ENCODE measurements at regions not wholly inside any gene's neighbourhood (a gene's known extent, or its start where the extent isn't known, plus 50 kb on each side); places are given as distances from the start of the nearest gene placed in this dataset.

- no peak overlapping the region for H3K4me3 ChIP-seq (ENCODE audit: low read depth in 1 of 2, low read length in 2 of 2)
- no peak overlapping the region for H3K27ac ChIP-seq (ENCODE audit: low read length)
- no peaks in the 10 kb centered on the region for H3K4me1 ChIP-seq (ENCODE audit: control insufficient read depth in 1 of 2, insufficient read depth in 2 of 2, low read length in 2 of 2)
- no peaks in the 10 kb centered on the region for H3K9me3 ChIP-seq (ENCODE audit: control insufficient read depth in 1 of 2, low read length in 2 of 2)
- H3K36me3 ChIP-seq (ENCODE audit: control insufficient read depth in 1 of 2, insufficient read depth in 2 of 2, low read length in 2 of 2) = no peaks in the 10 kb centered on the region
- no peaks in the 10 kb centered on the region for H3K27me3 ChIP-seq (ENCODE audit: low read depth, low read length)
Measured at GRCh38 chr2:188851826-188852225, 122.3 kb upstream of the COL3A1 start.

GRCh38 chr2:188852772-188853171 is 121.4 kb upstream of the COL3A1 start:
- Histone ChIP-seq H3K9me3 (ENCODE audit: control insufficient read depth in 1 of 2, low read length in 2 of 2) (no peaks in the 10 kb centered on the region), H3K4me1 (ENCODE audit: control insufficient read depth in 1 of 2, insufficient read depth in 2 of 2, low read length in 2 of 2) (no peaks in the 10 kb centered on the region), H3K36me3 (ENCODE audit: control insufficient read depth in 1 of 2, insufficient read depth in 2 of 2, low read length in 2 of 2) (no peaks in the 10 kb centered on the region), H3K27me3 (ENCODE audit: low read depth, low read length) (no peaks in the 10 kb centered on the region), H3K27ac (ENCODE audit: low read length) (no peak overlapping the region), H3K4me3 (ENCODE audit: low read depth in 1 of 2, low read length in 2 of 2) (no peak overlapping the region)

- Histone ChIP-seq H3K36me3 (ENCODE audit: control insufficient read depth in 1 of 2, insufficient read depth in 2 of 2, low read length in 2 of 2) (no peaks in the 10 kb centered on the region), H3K27me3 (ENCODE audit: low read depth, low read length) (no peaks in the 10 kb centered on the region), H3K9me3 (ENCODE audit: control insufficient read depth in 1 of 2, low read length in 2 of 2) (no peaks in the 10 kb centered on the region), H3K4me1 (ENCODE audit: control insufficient read depth in 1 of 2, insufficient read depth in 2 of 2, low read length in 2 of 2) (no peaks in the 10 kb centered on the region), H3K27ac (ENCODE audit: low read length) (no peak overlapping the region), H3K4me3 (ENCODE audit: low read depth in 1 of 2, low read length in 2 of 2) (no peak overlapping the region)
Measured at GRCh38 chr2:188853307-188853706, 120.9 kb upstream of the COL3A1 start.

- Histone ChIP-seq H3K27me3 (ENCODE audit: low read depth, low read length) (no peaks in the 10 kb centered on the region), H3K36me3 (ENCODE audit: control insufficient read depth in 1 of 2, insufficient read depth in 2 of 2, low read length in 2 of 2) (no peaks in the 10 kb centered on the region), H3K4me1 (ENCODE audit: control insufficient read depth in 1 of 2, insufficient read depth in 2 of 2, low read length in 2 of 2) (no peaks in the 10 kb centered on the region), H3K9me3 (ENCODE audit: control insufficient read depth in 1 of 2, low read length in 2 of 2) (peaks cover 0 to 5% of the 10 kb centered on the region in 2 donors), H3K4me3 (ENCODE audit: low read depth in 1 of 2, low read length in 2 of 2) (no peak overlapping the region), H3K27ac (ENCODE audit: low read length) (no peak overlapping the region)
Measured at GRCh38 chr2:188865681-188866080, 108.5 kb upstream of the COL3A1 start.

- Histone ChIP-seq H3K27me3 (ENCODE audit: low read depth, low read length) (no peaks in the 10 kb centered on the region), H3K9me3 (ENCODE audit: control insufficient read depth in 1 of 2, low read length in 2 of 2) (peaks cover 0 to 3% of the 10 kb centered on the region in 2 donors), H3K4me3 (ENCODE audit: low read depth in 1 of 2, low read length in 2 of 2) (no peak overlapping the region), H3K4me1 (ENCODE audit: control insufficient read depth in 1 of 2, insufficient read depth in 2 of 2, low read length in 2 of 2) (no peaks in the 10 kb centered on the region), H3K36me3 (ENCODE audit: control insufficient read depth in 1 of 2, insufficient read depth in 2 of 2, low read length in 2 of 2) (no peaks in the 10 kb centered on the region), H3K27ac (ENCODE audit: low read length) (no peak overlapping the region)
Measured at GRCh38 chr2:188869550-188869949, 104.6 kb upstream of the COL3A1 start.

GRCh38 chr2:188870289-188870688 is 103.9 kb upstream of the COL3A1 start:
- Histone ChIP-seq H3K9me3 (ENCODE audit: control insufficient read depth in 1 of 2, low read length in 2 of 2) (peaks cover 0 to 3% of the 10 kb centered on the region in 2 donors), H3K27ac (ENCODE audit: low read length) (no peak overlapping the region), H3K4me1 (ENCODE audit: control insufficient read depth in 1 of 2, insufficient read depth in 2 of 2, low read length in 2 of 2) (no peaks in the 10 kb centered on the region), H3K27me3 (ENCODE audit: low read depth, low read length) (no peaks in the 10 kb centered on the region), H3K36me3 (ENCODE audit: control insufficient read depth in 1 of 2, insufficient read depth in 2 of 2, low read length in 2 of 2) (no peaks in the 10 kb centered on the region), H3K4me3 (ENCODE audit: low read depth in 1 of 2, low read length in 2 of 2) (no peak overlapping the region)

- no peaks in the 10 kb centered on the region for H3K27me3 ChIP-seq (ENCODE audit: low read depth, low read length)
- H3K4me3 ChIP-seq (ENCODE audit: low read depth in 1 of 2, low read length in 2 of 2) = no peak overlapping the region
- no peaks in the 10 kb centered on the region for H3K4me1 ChIP-seq (ENCODE audit: control insufficient read depth in 1 of 2, insufficient read depth in 2 of 2, low read length in 2 of 2)
- H3K27ac ChIP-seq (ENCODE audit: low read length) = no peak overlapping the region
- no peaks in the 10 kb centered on the region for H3K36me3 ChIP-seq (ENCODE audit: control insufficient read depth in 1 of 2, insufficient read depth in 2 of 2, low read length in 2 of 2)
- no peaks in the 10 kb centered on the region for H3K9me3 ChIP-seq (ENCODE audit: control insufficient read depth in 1 of 2, low read length in 2 of 2)
Measured at GRCh38 chr2:188875104-188875503, 99.1 kb upstream of the COL3A1 start.

- H3K27ac ChIP-seq (ENCODE audit: low read length) = no peak overlapping the region
- no peaks in the 10 kb centered on the region for H3K27me3 ChIP-seq (ENCODE audit: low read depth, low read length)
- H3K4me3 ChIP-seq (ENCODE audit: low read depth in 1 of 2, low read length in 2 of 2) = no peak overlapping the region
- H3K9me3 ChIP-seq (ENCODE audit: control insufficient read depth in 1 of 2, low read length in 2 of 2) = no peaks in the 10 kb centered on the region
- no peaks in the 10 kb centered on the region for H3K4me1 ChIP-seq (ENCODE audit: control insufficient read depth in 1 of 2, insufficient read depth in 2 of 2, low read length in 2 of 2)
- H3K36me3 ChIP-seq (ENCODE audit: control insufficient read depth in 1 of 2, insufficient read depth in 2 of 2, low read length in 2 of 2) = no peaks in the 10 kb centered on the region
Measured at GRCh38 chr2:188878716-188879115, 95.5 kb upstream of the COL3A1 start.

GRCh38 chr2:188880740-188881139 is 93.4 kb upstream of the COL3A1 start:
- Histone ChIP-seq H3K4me1 (ENCODE audit: control insufficient read depth in 1 of 2, insufficient read depth in 2 of 2, low read length in 2 of 2) (no peaks in the 10 kb centered on the region), H3K36me3 (ENCODE audit: control insufficient read depth in 1 of 2, insufficient read depth in 2 of 2, low read length in 2 of 2) (no peaks in the 10 kb centered on the region), H3K4me3 (ENCODE audit: low read depth in 1 of 2, low read length in 2 of 2) (no peak overlapping the region), H3K9me3 (ENCODE audit: control insufficient read depth in 1 of 2, low read length in 2 of 2) (no peaks in the 10 kb centered on the region), H3K27ac (ENCODE audit: low read length) (no peak overlapping the region), H3K27me3 (ENCODE audit: low read depth, low read length) (no peaks in the 10 kb centered on the region)

GRCh38 chr2:188881434-188881833 is 92.7 kb upstream of the COL3A1 start:
- Histone ChIP-seq H3K9me3 (ENCODE audit: control insufficient read depth in 1 of 2, low read length in 2 of 2) (no peaks in the 10 kb centered on the region), H3K36me3 (ENCODE audit: control insufficient read depth in 1 of 2, insufficient read depth in 2 of 2, low read length in 2 of 2) (no peaks in the 10 kb centered on the region), H3K27me3 (ENCODE audit: low read depth, low read length) (no peaks in the 10 kb centered on the region), H3K4me1 (ENCODE audit: control insufficient read depth in 1 of 2, insufficient read depth in 2 of 2, low read length in 2 of 2) (no peaks in the 10 kb centered on the region), H3K4me3 (ENCODE audit: low read depth in 1 of 2, low read length in 2 of 2) (no peak overlapping the region), H3K27ac (ENCODE audit: low read length) (no peak overlapping the region)

GRCh38 chr2:188884046-188884445 is 90.1 kb upstream of the COL3A1 start:
- Histone ChIP-seq H3K27me3 (ENCODE audit: low read depth, low read length) (no peaks in the 10 kb centered on the region), H3K4me1 (ENCODE audit: control insufficient read depth in 1 of 2, insufficient read depth in 2 of 2, low read length in 2 of 2) (no peaks in the 10 kb centered on the region), H3K9me3 (ENCODE audit: control insufficient read depth in 1 of 2, low read length in 2 of 2) (peaks cover 0 to 1% of the 10 kb centered on the region in 2 donors), H3K36me3 (ENCODE audit: control insufficient read depth in 1 of 2, insufficient read depth in 2 of 2, low read length in 2 of 2) (no peaks in the 10 kb centered on the region), H3K27ac (ENCODE audit: low read length) (no peak overlapping the region), H3K4me3 (ENCODE audit: low read depth in 1 of 2, low read length in 2 of 2) (no peak overlapping the region)

- Histone ChIP-seq H3K27ac (ENCODE audit: low read length) (no peak overlapping the region), H3K4me1 (ENCODE audit: control insufficient read depth in 1 of 2, insufficient read depth in 2 of 2, low read length in 2 of 2) (no peaks in the 10 kb centered on the region), H3K9me3 (ENCODE audit: control insufficient read depth in 1 of 2, low read length in 2 of 2) (peaks cover 0 to 3% of the 10 kb centered on the region in 2 donors), H3K4me3 (ENCODE audit: low read depth in 1 of 2, low read length in 2 of 2) (no peak overlapping the region), H3K36me3 (ENCODE audit: control insufficient read depth in 1 of 2, insufficient read depth in 2 of 2, low read length in 2 of 2) (no peaks in the 10 kb centered on the region), H3K27me3 (ENCODE audit: low read depth, low read length) (no peaks in the 10 kb centered on the region)
Measured at GRCh38 chr2:188884517-188884916, 89.7 kb upstream of the COL3A1 start.

Data from muscle layer of duodenum (tissue), 2 donors.